Prostate gland (tissue), 2 donors: ENCODE measurements at regions not wholly inside any gene's neighbourhood (a gene's known extent, or its start where the extent isn't known, plus 50 kb on each side); places are given as distances from the start of the nearest gene placed in this dataset.

Experiments
- CTCF ChIP-seq, 4 experiments: fragments of 200-600 bp in 2 of 4; fragments of 450-650 bp in 2 of 4; sonication (generic) in 2 of 4; IDR thresholded peaks; 1 replicate in 3 of 4; 2 replicates in 1 of 4; pipeline ENCODE4 v1.5.1; 2016 to 2019; ENCODE audit warnings: antibody characterized with exemption in 4 of 4, mild to moderate bottlenecking in 2 of 4, moderate library complexity in 2 of 4
- POLR2A ChIP-seq: fragments of 450-650 bp; IDR thresholded peaks from one replicate; pipeline ENCODE4 v1.6.1; 2016; ENCODE audit warnings: antibody characterized with exemption, mild to moderate bottlenecking

DNA sequence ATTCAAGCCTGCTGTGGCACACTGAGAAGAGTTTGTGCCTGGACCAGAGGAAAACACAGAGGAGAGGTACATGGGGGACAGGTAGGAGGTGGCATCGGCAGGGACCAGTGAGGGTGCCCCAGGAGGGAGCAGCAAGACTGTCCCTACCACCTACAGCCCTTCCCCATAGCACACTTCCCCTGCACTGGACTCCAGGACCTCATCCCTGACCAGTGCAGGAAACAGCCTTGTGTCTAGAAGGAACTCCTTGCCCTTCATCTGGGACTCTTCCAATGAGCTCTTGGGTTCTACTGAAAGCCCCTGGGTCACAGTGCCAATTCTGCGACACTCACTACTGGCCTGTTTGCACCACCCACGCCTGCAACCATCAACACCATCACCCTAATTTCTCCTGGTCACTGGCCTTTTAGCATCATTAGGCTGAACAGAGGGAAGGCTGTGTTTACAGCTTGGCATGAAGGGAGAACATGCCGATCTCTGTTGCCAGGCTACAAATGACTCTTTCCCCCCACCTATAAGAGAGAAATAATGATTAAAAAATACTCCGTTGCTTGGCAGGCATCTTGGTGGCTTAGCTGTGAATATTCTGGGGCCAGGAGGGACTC is 371.9 kb upstream of the ZMIZ1 start:
- TF ChIP-seq POLR2A (no peak), CTCF (IDR thresholded peaks at IDR 0.05) (no peak)
